GM23338 (cell line): ENCODE measurements at regions not wholly inside any gene's neighbourhood (a gene's known extent, or its start where the extent isn't known, plus 50 kb on each side); places are given as distances from the start of the nearest gene placed in this dataset.

Source experiments
- ATAC-seq: fragments of 200-7000 bp; cut with Tn5 transposase; 3 replicates; pipeline ENCODE4 v1.9.1; 2020
- DNase-seq: peaks from one replicate; pipeline ENCODE4 v3.0.0-alpha.2; 2015; ENCODE audit warnings: low spot score
- H2AFZ ChIP-seq: fragments of 200-600 bp; sonication (generic); 2 replicates; pipeline ENCODE4 v1.8.0; 2016; ENCODE audit warnings: antibody characterized with exemption, mild to moderate bottlenecking, moderate library complexity
- H3F3A ChIP-seq: fragments of 200-600 bp; sonication (generic); replicated peaks from 2 replicates; pipeline ENCODE4 v1.8.0; 2017; ENCODE audit warnings: antibody characterized with exemption, mixed run types, low read depth
- H3K27ac ChIP-seq: fragments of 200-600 bp; sonication (generic); 2 replicates; pipeline ENCODE4 v1.6.1; 2016; ENCODE audit warnings: low read depth
- H3K27me3 ChIP-seq: fragments of 200-600 bp; sonication (generic); 2 replicates; pipeline ENCODE4 v1.8.0; 2016; ENCODE audit warnings: mild to moderate bottlenecking, mixed run types, moderate library complexity; ENCODE audit not compliant: insufficient read depth
- H3K36me3 ChIP-seq: fragments of 200-600 bp; sonication (generic); 2 replicates; pipeline ENCODE4 v1.8.0; 2016; ENCODE audit warnings: mild to moderate bottlenecking; ENCODE audit not compliant: insufficient read depth
- H3K4me1 ChIP-seq: fragments of 200-600 bp; sonication (generic); 2 replicates; pipeline ENCODE4 v1.8.0; 2016; ENCODE audit warnings: mild to moderate bottlenecking, moderate library complexity; ENCODE audit not compliant: insufficient read depth
- H3K4me2 ChIP-seq: fragments of 200-600 bp; sonication (generic); 2 replicates; pipeline ENCODE4 v1.7.1; 2017; ENCODE audit warnings: mixed run types
- H3K4me3 ChIP-seq: fragments of 200-600 bp; sonication (generic); 2 replicates; pipeline ENCODE4 v1.6.1; 2016; ENCODE audit warnings: mixed run types
- H3K79me2 ChIP-seq: fragments of 200-600 bp; sonication (generic); replicated peaks from 2 replicates; pipeline ENCODE4 v1.8.0; 2017; ENCODE audit warnings: mild to moderate bottlenecking; ENCODE audit not compliant: insufficient read depth
- H3K9me2 ChIP-seq: fragments of 200-600 bp; sonication (generic); 2 replicates; pipeline ENCODE4 v1.8.0; 2017; ENCODE audit not compliant: insufficient read depth
- H4K20me1 ChIP-seq: fragments of 200-600 bp; sonication (generic); replicated peaks from 2 replicates; pipeline ENCODE4 v1.8.0; 2017; ENCODE audit warnings: mild to moderate bottlenecking; ENCODE audit not compliant: insufficient read depth
- H3K27ac Mint-ChIP-seq: 2 replicates; pipeline ENCODE4 v1.8.0; 2020; ENCODE audit warnings: inconsistent platforms, mild to moderate bottlenecking, moderate library complexity, mixed read lengths
- H3K27me3 Mint-ChIP-seq: 3 replicates; pipeline ENCODE4 v1.8.0; 2022; ENCODE audit warnings: low read depth, mild to moderate bottlenecking, moderate library complexity, mixed read lengths, inconsistent platforms; ENCODE audit not compliant: insufficient read depth, poor library complexity
- H3K36me3 Mint-ChIP-seq: 3 replicates; pipeline ENCODE4 v1.8.0; 2021; ENCODE audit warnings: low read depth, mild to moderate bottlenecking, inconsistent platforms, moderate library complexity, mixed read lengths
- H3K4me1 Mint-ChIP-seq: 3 replicates; pipeline ENCODE4 v1.8.0; 2020; ENCODE audit warnings: mild to moderate bottlenecking, inconsistent platforms, mixed read lengths
- H3K4me3 Mint-ChIP-seq: 3 replicates; pipeline ENCODE4 v1.8.0; 2021; ENCODE audit warnings: moderate library complexity, mild to moderate bottlenecking, inconsistent platforms, mixed read lengths
- H3K9me3 Mint-ChIP-seq: 3 replicates; pipeline ENCODE4 v1.8.0; 2020; ENCODE audit warnings: moderate library complexity, mild to moderate bottlenecking, inconsistent platforms, mixed read lengths
- CREB1 ChIP-seq: fragments of 250-450 bp; sonication (Bioruptor Pico); IDR thresholded peaks from 2 replicates; pipeline ENCODE4 v1.5.0; 2020; ENCODE audit warnings: low read depth, mild to moderate bottlenecking, moderate library complexity
- EZH2 ChIP-seq: fragments of 200-600 bp; sonication (generic); IDR thresholded peaks from one replicate; pipeline ENCODE4 v1.8.0; 2017; ENCODE audit warnings: antibody characterized with exemption, mild to moderate bottlenecking, low read depth; ENCODE audit not compliant: unreplicated experiment
- EZH2phosphoT487 ChIP-seq: fragments of 200-600 bp; sonication (generic); IDR thresholded peaks from one replicate; pipeline ENCODE4 v1.8.1; 2018; ENCODE audit warnings: antibody characterized with exemption; ENCODE audit not compliant: unreplicated experiment
- JUNB ChIP-seq: IDR thresholded peaks from one replicate; pipeline ENCODE4 v1.6.1; 2016; ENCODE audit warnings: antibody characterized with exemption; ENCODE audit not compliant: unreplicated experiment
- NANOG ChIP-seq: IDR thresholded peaks from 2 replicates; pipeline ENCODE4 v1.6.1; 2016; ENCODE audit warnings: antibody characterized with exemption, borderline replicate concordance
- POLR2AphosphoS5 ChIP-seq: IDR thresholded peaks from 2 replicates; pipeline ENCODE4 v1.6.1; 2016; ENCODE audit warnings: antibody characterized with exemption, low read depth
- STAT1 ChIP-seq: IDR thresholded peaks from one replicate; pipeline ENCODE4 v1.6.1; 2016; ENCODE audit warnings: antibody characterized with exemption; ENCODE audit not compliant: unreplicated experiment
- ZNF114 ChIP-seq: fragments of 250-450 bp; sonication (Bioruptor Pico); IDR thresholded peaks from 2 replicates; pipeline ENCODE4 v1.5.0; 2020; ENCODE audit warnings: mild to moderate bottlenecking, moderate library complexity
- ZNF331 ChIP-seq: fragments of 250-450 bp; sonication (Bioruptor Pico); IDR thresholded peaks from 2 replicates; pipeline ENCODE4 v1.5.0; 2020; ENCODE audit warnings: low read depth, mild to moderate bottlenecking, moderate library complexity
- TF ChIP-seq, protein P1 (sequence below): IDR thresholded peaks from one replicate; pipeline ENCODE4 v1.6.1; 2018; ENCODE audit warnings: antibody characterized with exemption; ENCODE audit not compliant: unreplicated experiment
- TF ChIP-seq, protein P2 (sequence below): IDR thresholded peaks from 2 replicates; pipeline ENCODE4 v1.6.1; 2016; ENCODE audit warnings: antibody characterized with exemption
- TF ChIP-seq, protein P3 (sequence below), 2 experiments: fragments of 200-600 bp in 1 of 2; sonication (generic) in 1 of 2; conservative IDR thresholded peaks; 2 replicates each; pipeline versions ENCODE4 v1.5.1 to v1.6.1; 2016 to 2017; ENCODE audit warnings: antibody characterized with exemption in 2 of 2, low read depth in 2 of 2, mild to moderate bottlenecking in 2 of 2, moderate library complexity in 1 of 2

DNA sequence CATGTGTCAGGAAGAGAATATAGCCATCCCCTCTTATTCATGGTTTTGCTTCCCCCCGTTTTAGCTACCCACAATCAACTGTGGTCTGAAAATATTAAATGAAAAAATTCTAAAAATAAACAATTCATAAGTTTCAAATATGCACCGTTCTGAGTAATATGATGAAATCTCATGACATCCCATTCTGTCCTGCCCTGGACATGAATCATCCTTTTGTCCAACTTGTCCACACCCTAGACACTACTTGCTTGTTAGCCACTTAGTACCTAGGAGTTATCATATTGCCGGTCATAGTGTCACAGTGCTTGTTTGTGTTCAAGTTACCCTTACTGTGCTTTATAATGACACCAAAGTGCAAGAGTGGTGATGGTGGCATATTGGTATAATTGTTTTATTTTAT is 113.5 kb downstream of the CAAP1 start:
- ATAC-seq = no peak
- Histone ChIP-seq H3K9me2 (no peaks in the 10 kb centered on the region), H4K20me1 (no peaks in the 10 kb centered on the region), H3K79me2 (no peaks in the 10 kb centered on the region), H3K27ac (no peak overlapping the region), H3K36me3 (no peaks in the 10 kb centered on the region), H3F3A (no peaks in the 10 kb centered on the region), H3K4me2 (no peak overlapping the region), H3K4me3 (no peak overlapping the region), H3K4me1 (no peaks in the 10 kb centered on the region), H3K27me3 (no peaks in the 10 kb centered on the region), H2AFZ (no peak overlapping the region)
- no peak overlapping the region for H3K27ac Mint-ChIP-seq
- H3K4me1 Mint-ChIP-seq = no peaks in the 10 kb centered on the region
- TF ChIP-seq EZH2phosphoT487 (no peak), ZNF114 (CRISPR knock-in tag) (no peak), CREB1 (CRISPR knock-in tag) (no peak)
- no peak overlapping the region for H3K4me3 Mint-ChIP-seq
- H3K9me3 Mint-ChIP-seq = no peaks in the 10 kb centered on the region
- H3K36me3 Mint-ChIP-seq = peaks cover 3% of the 10 kb centered on the region; the same call in 1 of the 3 replicates
- DNase-seq = no peak
- H3K27me3 Mint-ChIP-seq = peaks cover 4% of the 10 kb centered on the region

DNA sequence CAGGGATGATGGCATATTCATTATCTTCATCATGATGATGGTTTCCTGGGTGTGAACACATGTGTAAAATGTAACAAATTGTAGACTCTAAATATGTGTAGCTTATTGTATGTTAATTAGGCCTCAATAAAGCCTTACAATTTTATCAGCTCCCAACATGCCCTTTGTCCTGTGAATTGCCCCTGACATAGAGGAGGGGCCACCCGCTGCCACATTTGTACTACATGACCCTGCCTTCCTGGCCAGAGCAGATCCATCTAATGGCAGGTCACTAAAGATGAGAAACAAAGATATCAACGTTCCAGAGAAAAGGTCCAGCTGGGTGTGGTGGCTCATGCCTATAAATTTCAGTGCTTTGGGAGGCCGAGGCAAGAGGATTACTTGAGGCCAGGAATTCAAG is 117.2 kb downstream of the CAAP1 start:
- no peaks in the 10 kb centered on the region for H4K20me1 ChIP-seq
- H3K4me3 ChIP-seq = no peak overlapping the region
- peaks cover 7% of the 10 kb centered on the region; the same call in 1 of the 2 replicates for H3K9me2 ChIP-seq
- H3K4me1 ChIP-seq = peaks cover 5% of the 10 kb centered on the region
- DNase-seq = no peak
- H3K36me3 Mint-ChIP-seq = peaks cover 2% of the 10 kb centered on the region; the same call in 1 of the 3 replicates
- no peak overlapping the region for H3K4me2 ChIP-seq
- H3K27ac Mint-ChIP-seq = no peak overlapping the region
- H2AFZ ChIP-seq = no peak overlapping the region
- H3K27me3 ChIP-seq = no peaks in the 10 kb centered on the region
- no peaks in the 10 kb centered on the region for H3K79me2 ChIP-seq
- H3K27me3 Mint-ChIP-seq = peaks cover 4% of the 10 kb centered on the region
- H3K4me1 Mint-ChIP-seq = 0 out of 3 replicates have a peak, but pooled peaks cover 3% of the 10 kb centered on the region
- no peak overlapping the region for H3K27ac ChIP-seq
- ATAC-seq = no peak
- H3K36me3 ChIP-seq = no peaks in the 10 kb centered on the region
- no peak for TF ChIP-seq POLR2AphosphoS5
- no peak for TF ChIP-seq ZNF331 (CRISPR knock-in tag)
- TF ChIP-seq JUNB = no peak
- TF ChIP-seq CREB1 (CRISPR knock-in tag) = no peak
- H3F3A ChIP-seq = no peaks in the 10 kb centered on the region
- H3K4me3 Mint-ChIP-seq = no peak overlapping the region
- H3K9me3 Mint-ChIP-seq = no peaks in the 10 kb centered on the region

DNA sequence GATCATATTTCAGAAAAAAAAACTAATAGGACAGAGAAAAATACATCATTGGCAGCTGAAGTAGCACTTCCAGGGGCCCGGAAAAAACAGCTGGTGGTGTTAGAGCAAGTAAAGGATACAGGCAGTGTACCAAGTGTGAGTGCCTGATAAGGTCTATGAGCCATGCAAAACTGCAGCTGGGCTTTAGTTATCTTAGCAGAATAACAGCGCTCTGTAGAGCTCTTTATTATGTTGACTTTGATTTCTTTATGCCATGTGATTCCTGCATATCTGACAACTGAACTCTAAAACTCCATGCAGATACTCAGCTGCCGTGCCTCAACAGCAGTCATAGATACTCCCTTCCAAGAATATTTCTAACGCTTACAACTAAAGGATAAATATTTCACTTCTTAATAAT is 119.5 kb downstream of the CAAP1 start:
- no peaks in the 10 kb centered on the region for H3K9me3 Mint-ChIP-seq
- ATAC-seq = no peak
- H3K36me3 Mint-ChIP-seq = no peaks in the 10 kb centered on the region
- TF ChIP-seq EZH2 (no peak), EZH2phosphoT487 (no peak), ZNF114 (CRISPR knock-in tag) (no peak), JUNB (no peak), POLR2AphosphoS5 (no peak), NANOG (no peak), STAT1 (no peak), ZNF331 (CRISPR knock-in tag) (no peak)
- TF ChIP-seq, protein P1, sequence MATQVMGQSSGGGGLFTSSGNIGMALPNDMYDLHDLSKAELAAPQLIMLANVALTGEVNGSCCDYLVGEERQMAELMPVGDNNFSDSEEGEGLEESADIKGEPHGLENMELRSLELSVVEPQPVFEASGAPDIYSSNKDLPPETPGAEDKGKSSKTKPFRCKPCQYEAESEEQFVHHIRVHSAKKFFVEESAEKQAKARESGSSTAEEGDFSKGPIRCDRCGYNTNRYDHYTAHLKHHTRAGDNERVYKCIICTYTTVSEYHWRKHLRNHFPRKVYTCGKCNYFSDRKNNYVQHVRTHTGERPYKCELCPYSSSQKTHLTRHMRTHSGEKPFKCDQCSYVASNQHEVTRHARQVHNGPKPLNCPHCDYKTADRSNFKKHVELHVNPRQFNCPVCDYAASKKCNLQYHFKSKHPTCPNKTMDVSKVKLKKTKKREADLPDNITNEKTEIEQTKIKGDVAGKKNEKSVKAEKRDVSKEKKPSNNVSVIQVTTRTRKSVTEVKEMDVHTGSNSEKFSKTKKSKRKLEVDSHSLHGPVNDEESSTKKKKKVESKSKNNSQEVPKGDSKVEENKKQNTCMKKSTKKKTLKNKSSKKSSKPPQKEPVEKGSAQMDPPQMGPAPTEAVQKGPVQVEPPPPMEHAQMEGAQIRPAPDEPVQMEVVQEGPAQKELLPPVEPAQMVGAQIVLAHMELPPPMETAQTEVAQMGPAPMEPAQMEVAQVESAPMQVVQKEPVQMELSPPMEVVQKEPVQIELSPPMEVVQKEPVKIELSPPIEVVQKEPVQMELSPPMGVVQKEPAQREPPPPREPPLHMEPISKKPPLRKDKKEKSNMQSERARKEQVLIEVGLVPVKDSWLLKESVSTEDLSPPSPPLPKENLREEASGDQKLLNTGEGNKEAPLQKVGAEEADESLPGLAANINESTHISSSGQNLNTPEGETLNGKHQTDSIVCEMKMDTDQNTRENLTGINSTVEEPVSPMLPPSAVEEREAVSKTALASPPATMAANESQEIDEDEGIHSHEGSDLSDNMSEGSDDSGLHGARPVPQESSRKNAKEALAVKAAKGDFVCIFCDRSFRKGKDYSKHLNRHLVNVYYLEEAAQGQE = no peak
- TF ChIP-seq, protein P2, sequence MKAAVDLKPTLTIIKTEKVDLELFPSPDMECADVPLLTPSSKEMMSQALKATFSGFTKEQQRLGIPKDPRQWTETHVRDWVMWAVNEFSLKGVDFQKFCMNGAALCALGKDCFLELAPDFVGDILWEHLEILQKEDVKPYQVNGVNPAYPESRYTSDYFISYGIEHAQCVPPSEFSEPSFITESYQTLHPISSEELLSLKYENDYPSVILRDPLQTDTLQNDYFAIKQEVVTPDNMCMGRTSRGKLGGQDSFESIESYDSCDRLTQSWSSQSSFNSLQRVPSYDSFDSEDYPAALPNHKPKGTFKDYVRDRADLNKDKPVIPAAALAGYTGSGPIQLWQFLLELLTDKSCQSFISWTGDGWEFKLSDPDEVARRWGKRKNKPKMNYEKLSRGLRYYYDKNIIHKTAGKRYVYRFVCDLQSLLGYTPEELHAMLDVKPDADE = no peak
- TF ChIP-seq, protein P3, sequence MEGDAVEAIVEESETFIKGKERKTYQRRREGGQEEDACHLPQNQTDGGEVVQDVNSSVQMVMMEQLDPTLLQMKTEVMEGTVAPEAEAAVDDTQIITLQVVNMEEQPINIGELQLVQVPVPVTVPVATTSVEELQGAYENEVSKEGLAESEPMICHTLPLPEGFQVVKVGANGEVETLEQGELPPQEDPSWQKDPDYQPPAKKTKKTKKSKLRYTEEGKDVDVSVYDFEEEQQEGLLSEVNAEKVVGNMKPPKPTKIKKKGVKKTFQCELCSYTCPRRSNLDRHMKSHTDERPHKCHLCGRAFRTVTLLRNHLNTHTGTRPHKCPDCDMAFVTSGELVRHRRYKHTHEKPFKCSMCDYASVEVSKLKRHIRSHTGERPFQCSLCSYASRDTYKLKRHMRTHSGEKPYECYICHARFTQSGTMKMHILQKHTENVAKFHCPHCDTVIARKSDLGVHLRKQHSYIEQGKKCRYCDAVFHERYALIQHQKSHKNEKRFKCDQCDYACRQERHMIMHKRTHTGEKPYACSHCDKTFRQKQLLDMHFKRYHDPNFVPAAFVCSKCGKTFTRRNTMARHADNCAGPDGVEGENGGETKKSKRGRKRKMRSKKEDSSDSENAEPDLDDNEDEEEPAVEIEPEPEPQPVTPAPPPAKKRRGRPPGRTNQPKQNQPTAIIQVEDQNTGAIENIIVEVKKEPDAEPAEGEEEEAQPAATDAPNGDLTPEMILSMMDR (conservative IDR thresholded peaks at IDR 0.05; ENCODE audit: low read depth in 2 of 2) = no peak

More for the DNA sequence above, 119.5 kb downstream of the CAAP1 start:
- 0 out of 3 replicates have a peak, but pooled peaks cover 3% of the 10 kb centered on the region for H3K4me1 Mint-ChIP-seq
- peaks cover 3% of the 10 kb centered on the region for H3K27me3 Mint-ChIP-seq
- no peak overlapping the region for H3K27ac ChIP-seq
- no peak overlapping the region for H2AFZ ChIP-seq
- no peaks in the 10 kb centered on the region for H4K20me1 ChIP-seq
- no peak for DNase-seq
- no peaks in the 10 kb centered on the region for H3K27me3 ChIP-seq
- H3K4me1 ChIP-seq = peaks cover 5% of the 10 kb centered on the region
- H3K9me2 ChIP-seq = peaks cover 7% of the 10 kb centered on the region; the same call in 1 of the 2 replicates
- no peak overlapping the region for H3K4me2 ChIP-seq
- H3K4me3 ChIP-seq = no peak overlapping the region
- no peaks in the 10 kb centered on the region for H3F3A ChIP-seq
- no peak overlapping the region for H3K27ac Mint-ChIP-seq
- no peaks in the 10 kb centered on the region for H3K36me3 ChIP-seq
- no peak overlapping the region for H3K4me3 Mint-ChIP-seq
- H3K79me2 ChIP-seq = no peaks in the 10 kb centered on the region
